ENCODE measurements at regions not wholly inside any gene's neighbourhood (a gene's known extent, or its start where the extent isn't known, plus 50 kb on each side); places are given as distances from the start of the nearest gene placed in this dataset.
"Not testable (repeated sequence)": the region's sequence is repeated elsewhere in the genome, so short reads cannot be mapped to it uniquely, and the experiment has no call there.

DNA sequence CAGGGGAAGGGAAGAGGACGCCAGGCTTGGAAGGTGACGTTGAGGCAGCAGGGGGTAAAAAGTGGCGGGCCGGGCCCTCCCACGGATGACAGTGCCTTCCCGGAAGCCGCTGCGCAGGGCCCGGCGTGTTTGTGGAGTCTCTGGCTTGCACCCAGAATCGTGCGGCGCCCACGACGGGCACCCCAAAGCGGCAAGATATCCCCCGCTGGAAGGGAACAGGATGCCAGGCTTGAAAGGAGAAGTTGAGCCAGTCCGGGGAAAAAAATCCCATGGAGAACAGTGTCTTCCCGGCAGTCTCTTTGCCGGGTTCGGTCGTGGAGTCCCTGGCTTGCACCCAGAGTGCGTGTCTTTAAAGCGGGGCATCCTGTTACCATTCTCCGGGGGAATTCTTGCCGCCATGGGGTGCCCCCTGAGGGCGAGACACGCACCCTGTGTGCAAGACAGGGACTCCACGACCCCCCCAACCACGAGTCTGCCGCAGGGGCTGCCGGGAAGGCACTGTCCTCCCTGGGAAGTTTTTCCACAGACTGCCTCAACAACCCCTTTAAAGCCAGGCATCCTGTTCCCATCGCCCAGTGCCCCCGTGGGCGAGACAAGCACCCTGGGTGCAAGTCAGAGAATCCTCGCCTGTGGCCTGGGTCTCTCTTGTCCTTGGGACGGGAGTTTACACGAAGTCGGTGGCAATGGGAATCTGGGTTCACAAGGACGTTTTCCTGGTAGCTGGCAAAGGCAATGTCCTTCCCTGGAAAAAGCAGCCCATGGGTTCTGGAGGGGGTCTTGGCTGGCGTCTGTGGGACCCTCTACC lies 156.1 kb upstream of the ALG10B start:
- DNase-seq, result no peak

DNA sequence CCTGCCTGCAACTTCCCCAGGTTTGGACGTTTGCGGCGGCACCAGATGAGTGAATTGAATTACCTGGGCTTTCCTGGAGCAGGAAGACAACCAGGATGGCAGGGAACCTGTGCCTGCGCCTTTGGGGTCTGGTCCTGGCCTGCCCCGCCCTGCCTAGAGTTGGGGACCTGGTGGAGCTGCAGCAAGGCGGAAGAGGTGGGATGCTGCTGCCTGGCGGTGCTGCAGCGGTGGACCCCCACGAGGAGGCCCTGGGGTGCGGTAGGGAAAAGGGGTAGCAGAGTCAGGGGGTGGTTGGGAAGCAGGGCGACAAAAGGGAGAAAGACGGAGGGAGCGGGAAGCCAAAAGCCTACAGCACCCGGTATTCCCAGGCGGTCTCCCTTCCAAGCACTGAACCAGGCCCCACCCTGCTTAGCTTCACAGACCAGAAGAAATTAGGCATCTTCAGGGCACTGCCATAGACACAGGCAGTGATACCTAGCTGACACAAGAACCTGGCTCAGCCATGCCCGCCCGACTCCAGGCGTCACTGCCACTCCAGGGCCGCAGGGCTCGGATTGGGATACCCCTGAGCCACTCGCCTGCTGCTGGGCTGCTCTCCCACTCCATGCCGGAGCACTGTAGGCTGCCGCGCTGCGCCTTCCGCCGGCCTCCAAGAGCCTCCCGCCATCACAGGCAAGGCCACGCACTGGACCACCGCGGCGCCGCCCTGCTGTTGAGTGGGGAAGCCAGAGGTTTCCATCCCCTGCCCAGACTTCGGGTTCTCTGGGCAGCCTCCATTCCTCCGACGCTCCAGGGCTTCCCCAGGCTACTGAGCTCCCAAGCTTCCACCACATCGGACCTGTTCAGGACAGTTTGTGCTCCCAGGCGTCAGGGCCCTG lies 155.2 kb upstream of the ALG10B start:
- DNase-seq, result no peak

DNA sequence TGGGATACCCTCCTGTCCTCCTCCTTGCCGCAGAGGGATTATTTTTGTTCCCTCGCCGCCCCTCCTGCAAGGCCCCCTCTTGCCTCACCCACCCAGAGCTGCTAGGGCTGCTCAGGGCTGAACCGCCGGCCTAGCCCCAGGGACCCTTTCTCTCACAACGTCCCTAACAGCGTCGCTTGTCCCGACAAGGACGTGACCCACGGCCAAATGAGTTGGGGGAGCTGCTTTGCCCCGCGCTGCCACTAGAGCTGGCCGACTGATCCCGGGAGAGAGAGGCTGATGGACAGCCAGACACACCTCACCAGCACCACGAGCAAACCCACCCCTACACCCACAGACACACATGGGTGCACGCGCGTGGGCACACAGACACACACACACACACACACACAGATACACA lies 154.6 kb upstream of the ALG10B start:
- no peak for DNase-seq

DNA sequence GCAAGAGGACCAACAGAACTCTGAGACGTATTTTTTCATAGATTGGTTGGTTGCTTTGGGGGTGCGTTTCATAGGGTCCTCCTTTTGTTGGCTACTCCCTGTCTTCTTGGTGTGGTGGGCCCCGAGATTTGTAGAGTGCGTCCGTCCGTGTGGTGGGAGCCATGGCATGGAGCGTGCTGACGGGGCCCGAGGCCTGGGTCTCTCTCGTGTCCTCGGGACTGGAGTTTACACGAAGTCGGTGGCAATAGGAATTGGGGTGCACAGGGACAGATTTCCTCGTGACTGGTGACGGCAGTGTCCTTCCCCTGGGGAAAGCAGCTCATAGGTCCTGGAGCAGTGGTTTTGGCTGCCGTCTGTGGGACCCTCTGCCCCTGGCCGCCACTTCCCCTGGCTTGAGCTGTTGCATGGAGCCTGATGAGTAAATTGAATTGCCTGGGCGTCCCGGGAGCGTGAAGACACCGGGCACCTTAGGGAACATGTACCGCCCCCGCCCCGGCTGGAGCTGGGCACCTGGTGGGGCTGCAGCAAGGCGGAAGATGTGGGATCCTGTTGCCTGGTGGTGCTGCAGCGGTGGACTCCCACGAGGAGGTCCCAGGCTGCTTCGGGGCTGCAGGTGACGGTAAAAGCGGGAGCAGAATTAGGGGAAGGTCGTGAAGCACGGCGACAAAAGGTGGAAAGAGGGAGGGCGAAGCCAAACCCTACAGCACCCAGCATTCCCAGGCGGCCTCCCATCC lies 153.7 kb upstream of the ALG10B start:
- no peak for DNase-seq

DNA sequence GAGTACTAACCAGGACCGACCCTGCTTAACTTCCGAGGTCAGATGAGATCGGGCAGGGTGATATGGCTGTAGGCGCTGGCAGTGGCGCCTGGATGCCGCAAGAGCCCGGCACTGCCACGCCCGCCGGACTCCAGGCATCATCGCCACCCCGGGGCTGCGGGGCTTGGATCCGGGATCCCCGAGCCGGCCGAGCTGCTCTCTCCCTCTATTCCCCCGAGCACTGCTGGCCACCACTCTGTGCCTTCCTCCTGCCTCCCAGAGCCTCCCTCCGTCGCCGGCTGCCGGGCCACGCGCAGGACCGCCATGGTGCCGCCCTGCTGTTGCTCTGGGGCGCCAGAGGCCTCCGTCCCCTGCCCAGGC lies 153.2 kb upstream of the ALG10B start:
- DNase-seq, result no peak

DNA sequence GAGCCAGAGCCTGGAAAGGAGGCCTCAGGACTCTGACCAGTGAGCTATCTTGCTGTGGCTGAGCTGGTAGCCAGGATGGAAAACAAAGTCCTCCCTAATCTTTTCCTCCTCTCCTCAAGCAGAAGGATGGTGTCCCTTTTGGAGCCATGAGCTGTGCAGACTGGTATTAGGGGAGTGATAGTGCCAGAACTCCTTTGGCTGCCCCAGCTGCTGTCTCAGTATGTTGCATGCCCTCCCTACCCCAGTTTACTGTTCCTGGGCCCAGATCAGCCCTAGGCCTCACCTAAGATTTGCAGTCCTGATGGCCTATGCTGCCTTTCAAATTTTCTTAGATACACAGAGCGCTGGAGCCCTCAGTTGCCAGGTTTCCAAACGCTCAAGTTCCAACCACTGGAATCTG lies 150.3 kb upstream of the ALG10B start:
- no peak for DNase-seq

DNA sequence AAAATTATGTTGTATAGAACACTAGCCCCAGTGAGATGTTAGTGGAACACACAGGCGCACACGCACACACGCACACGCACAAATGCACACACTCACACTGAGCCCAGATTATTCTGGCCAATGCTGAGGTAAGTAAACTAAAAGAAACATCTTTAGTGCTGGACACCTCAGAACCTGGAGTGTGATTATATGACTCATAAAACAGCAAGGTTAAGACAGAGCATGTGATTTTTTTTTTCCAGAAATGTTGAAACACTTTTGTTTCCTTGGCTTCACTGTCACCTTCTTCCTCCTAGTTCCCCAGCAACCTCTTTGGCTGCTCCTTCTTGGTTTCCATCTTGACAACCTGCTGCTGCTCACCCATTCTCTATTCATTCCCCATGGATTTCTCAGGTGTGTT lies 141.0 kb upstream of the ALG10B start:
- DNase-seq, result no peak

DNA sequence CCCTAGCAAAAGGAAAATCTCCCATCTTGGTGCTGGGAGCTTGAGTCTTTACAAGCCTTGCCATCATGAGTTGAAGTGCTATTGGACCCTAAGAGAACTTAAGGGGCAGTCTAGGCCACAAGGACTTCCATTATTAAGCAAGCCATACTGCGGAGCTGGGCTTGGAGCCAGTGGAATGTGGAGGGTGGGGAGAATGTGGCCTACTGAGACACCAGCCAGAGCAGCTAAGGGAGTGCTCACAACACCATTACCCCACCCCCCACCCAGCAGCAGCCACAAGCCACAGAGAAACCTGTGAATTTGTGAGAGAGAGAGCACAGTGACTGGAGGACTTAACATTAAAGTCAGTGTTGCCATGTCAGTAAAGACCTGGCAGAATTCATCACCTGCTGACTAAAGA lies 133.0 kb upstream of the ALG10B start:
- not testable (repeated sequence) for DNase-seq

DNA sequence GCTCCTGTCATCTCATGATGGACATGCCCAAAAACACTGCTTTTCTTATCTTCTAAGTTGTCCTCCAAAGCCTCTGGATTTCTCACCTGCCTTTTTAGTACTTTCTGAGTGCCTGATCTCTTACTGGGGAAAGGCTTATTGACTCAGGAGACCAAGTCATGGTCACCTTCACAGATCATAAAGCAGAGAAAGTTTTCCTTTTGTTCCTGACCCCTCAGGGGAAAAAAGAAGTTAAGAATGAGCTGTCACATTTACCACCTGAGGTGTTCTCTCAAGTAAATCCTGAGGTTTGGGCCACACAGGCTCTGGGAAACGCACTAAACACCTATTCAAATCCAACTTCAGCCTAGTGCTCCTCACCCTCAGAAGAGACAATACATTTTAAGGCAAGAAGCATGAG lies 119.3 kb upstream of the ALG10B start:
- DNase-seq, result not testable (repeated sequence)

DNA sequence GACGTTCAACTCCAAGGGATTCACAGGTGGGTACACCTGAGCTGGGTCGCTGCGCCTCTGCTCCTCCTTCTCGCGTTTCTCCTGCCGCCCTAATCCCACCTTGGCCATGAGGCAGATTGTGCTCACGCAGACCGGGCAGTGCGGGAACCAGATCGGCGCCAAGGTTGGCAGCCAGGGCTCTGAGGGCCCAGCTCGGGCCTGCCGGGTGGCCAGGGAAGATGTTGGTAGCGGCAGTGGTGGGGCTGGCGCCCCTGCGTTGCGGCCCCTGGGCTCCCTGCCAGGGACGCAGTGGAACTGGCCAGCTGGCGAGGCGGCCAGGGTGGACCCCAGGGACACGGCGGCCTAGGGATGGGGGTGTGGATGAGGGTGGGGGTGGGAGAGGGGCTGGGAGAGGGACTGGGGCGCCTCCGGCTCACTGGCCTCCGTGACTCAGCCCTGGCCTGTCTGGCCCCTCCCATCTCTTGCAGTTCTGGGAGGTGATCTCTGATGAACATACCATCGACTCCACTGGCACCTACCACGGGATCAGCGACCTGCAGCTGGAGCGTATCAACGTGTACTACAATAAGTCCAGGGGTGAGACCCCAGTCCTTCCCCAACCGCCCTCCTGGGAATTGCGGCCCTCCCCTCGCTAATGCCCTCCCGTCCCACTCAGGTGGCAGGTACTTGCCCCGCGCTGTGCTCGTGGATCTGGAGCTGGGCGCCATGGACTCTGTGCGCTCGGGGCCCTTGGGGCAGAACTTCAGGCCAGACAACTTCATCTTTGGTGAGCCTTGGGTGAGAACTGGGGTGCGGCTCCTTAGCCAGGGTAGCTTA lies 114.9 kb upstream of the ALG10B start:
- DNase-seq, result no peak

DNA sequence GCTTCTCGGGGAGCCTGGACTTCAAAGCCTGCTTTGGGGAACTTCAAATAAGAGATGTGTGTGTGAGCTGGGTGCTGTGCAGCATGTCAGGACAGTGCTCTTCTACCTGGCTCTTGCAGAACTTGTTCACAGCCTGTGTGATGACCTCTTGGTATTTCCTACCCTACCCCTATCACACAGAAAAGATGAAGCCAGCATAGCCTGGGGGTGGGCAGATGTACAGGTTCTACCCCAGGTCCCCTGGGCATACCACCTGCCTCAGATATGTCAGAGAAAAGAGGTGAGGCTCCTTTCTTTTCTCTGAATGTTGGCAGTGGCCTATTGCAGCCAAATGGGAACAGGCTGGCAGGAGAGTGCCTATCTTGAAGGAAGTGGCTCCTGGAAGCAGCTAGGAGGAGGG lies 111.7 kb upstream of the ALG10B start:
- no peak for DNase-seq

DNA sequence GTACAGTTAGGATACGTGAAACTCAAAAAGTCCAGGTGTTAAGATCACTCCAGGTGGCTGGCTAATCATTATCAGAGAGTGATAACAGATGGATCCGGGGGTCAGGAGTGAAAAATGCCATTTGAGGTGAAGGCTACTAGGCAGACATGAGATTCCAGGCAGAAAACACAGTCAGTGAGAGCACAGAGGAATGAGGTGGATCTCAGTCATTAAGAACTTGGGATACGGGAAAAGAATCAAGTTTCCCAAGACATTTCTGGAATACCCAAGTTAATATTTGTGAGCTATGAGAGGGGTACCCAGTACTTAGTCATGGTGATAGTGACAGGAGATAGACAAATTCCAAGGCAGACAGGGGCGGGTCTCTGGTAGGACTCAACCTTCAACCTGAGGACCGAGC lies 94.6 kb upstream of the ALG10B start:
- no peak for DNase-seq

DNA sequence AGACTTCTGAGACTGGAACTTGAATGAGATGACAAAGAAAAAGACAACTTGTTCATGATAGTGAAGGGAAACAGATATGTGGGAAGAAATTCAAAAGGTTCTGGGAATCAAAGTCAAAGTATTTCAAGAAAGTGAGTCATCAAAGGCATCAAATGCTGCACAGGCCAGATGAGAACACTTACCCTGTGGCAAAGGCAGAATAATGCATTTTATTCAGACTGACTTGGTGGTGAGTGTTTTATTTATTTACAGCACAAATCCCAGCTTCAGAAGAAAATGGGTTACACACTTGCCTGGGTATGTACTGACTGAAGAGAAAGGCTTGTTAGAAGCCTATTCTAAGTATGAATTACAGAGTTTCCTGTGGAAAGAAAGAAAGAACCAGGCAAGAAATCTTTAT lies 78.2 kb upstream of the ALG10B start:
- not testable (repeated sequence) for DNase-seq

DNA sequence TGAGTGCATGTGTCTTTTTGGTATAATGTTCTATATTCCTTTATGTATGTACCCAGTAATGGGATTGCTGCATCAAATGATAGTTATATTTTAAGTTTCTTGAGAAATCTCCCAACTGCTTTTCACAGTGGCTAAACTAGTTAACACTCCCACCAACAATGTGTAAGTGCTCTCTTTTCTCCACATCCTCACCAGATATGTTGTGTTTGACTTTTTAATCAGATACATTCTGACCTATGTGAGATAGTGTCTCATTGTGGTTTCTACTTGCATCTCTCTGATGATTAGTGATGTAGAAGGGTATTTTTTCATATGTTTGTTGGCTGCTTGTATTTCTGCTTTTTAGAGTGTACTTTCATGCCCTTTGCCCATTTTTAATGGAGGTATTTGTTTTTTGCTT lies 62.8 kb upstream of the ALG10B start:
- DNase-seq, result no peak

DNA sequence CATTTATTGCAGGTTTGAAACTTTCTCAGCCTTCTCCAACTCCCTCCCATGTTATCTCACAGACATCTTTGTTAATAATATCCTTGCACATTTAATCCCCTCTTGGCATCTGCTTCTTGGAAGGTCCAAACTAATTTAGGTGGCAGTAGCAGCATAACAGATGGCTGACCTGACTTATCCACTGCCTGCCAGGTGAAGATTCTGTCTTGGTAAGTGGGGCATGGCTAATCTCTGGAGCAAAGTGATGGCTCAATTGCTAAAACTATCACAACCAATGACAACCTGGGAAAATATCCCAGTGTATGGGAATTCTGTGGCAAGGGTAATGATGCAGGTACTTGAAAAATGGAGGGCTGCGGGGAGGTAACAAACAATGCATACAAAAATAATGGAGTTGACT lies 58.2 kb upstream of the ALG10B start:
- DNase-seq, result no peak
